Thyroid gland (tissue), 4 donors: ENCODE measurements at regions not wholly inside any gene's neighbourhood (a gene's known extent, or its start where the extent isn't known, plus 50 kb on each side); places are given as distances from the start of the nearest gene placed in this dataset.

Experiments
- DNase-seq, 2 donors: peaks; one replicate each; pipeline ENCODE4 v3.0.0-alpha.2; 2019
- H3K27ac ChIP-seq, 3 donors: fragments of 200-600 bp; sonication (generic); 1 replicate in 2 of 3; 2 replicates in 1 of 3; pipeline ENCODE4 v1.5.1; 2016 to 2019; ENCODE audit warnings: mild to moderate bottlenecking in 1 of 3, moderate library complexity in 1 of 3
- H3K27me3 ChIP-seq: fragments of 200-600 bp; sonication (generic); one replicate; pipeline ENCODE4 v1.5.1; 2019
- H3K36me3 ChIP-seq, 2 donors: fragments of 200-600 bp; sonication (generic); one replicate each; pipeline ENCODE4 v1.5.1; 2016 to 2019
- H3K4me1 ChIP-seq, 2 donors: fragments of 200-600 bp; sonication (generic); one replicate each; pipeline ENCODE4 v1.5.1; 2017 to 2019
- H3K4me3 ChIP-seq, 3 donors: fragments of 200-600 bp; sonication (generic); replicated peaks in 1 of 3; 1 replicate in 2 of 3; 2 replicates in 1 of 3; pipeline ENCODE4 v1.5.1; 2016; ENCODE audit warnings: mild to moderate bottlenecking in 1 of 3
- H3K9me3 ChIP-seq: fragments of 200-600 bp; sonication (generic); one replicate; pipeline ENCODE4 v1.5.1; 2017
- POLR2A ChIP-seq, 2 donors: fragments of 450-650 bp; IDR thresholded peaks; one replicate each; pipeline ENCODE4 v1.6.1; 2017; ENCODE audit warnings: antibody characterized with exemption in 2 of 2, mild to moderate bottlenecking in 2 of 2, moderate library complexity in 1 of 2
- WGBS, 2 donors: methylation state at CpG; one replicate each; pipeline ENCODE4 v1.1.5; 2017; 5-methylcytosine and 5-hydroxymethylcytosine counted together
- intact Hi-C: fragments of 100-400 bp; cut with DNase I; formaldehyde crosslinking; loops from one replicate; pipeline ENCODE4 v1.15.1; 2023
- TF ChIP-seq, protein P1 (sequence below), 6 experiments: fragments of 200-600 bp in 3 of 6; fragments of 450-650 bp in 3 of 6; sonication (generic) in 3 of 6; IDR thresholded peaks; one replicate each; pipeline ENCODE4 v1.5.1; 2016 to 2019; ENCODE audit warnings: antibody characterized with exemption in 6 of 6, mild to moderate bottlenecking in 2 of 6, inconsistent platforms in 1 of 6, moderate library complexity in 1 of 6

DNA sequence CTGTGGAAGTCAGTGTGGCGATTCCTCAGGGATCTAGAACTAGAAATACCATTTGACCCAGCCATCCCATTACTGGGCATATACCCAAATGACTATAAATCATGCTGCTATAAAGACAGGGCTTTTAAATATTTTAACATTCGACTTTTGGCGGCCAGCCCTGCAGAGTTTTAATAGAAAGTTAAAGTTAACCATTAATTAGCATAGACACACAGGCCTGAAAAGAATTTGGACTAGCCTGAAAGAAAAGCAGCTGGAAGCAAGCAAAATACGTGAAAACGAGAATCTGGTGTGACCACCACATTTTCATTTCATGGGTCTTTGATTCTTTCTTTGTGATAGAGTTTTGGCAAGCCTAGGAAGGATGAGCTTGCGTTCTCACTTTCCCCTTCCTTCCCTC is 184.0 kb downstream of the SCG2 start:
- no peaks in the 10 kb centered on the region for H3K9me3 ChIP-seq
- no peaks in the 10 kb centered on the region for H3K27me3 ChIP-seq
- TF ChIP-seq, protein P1, sequence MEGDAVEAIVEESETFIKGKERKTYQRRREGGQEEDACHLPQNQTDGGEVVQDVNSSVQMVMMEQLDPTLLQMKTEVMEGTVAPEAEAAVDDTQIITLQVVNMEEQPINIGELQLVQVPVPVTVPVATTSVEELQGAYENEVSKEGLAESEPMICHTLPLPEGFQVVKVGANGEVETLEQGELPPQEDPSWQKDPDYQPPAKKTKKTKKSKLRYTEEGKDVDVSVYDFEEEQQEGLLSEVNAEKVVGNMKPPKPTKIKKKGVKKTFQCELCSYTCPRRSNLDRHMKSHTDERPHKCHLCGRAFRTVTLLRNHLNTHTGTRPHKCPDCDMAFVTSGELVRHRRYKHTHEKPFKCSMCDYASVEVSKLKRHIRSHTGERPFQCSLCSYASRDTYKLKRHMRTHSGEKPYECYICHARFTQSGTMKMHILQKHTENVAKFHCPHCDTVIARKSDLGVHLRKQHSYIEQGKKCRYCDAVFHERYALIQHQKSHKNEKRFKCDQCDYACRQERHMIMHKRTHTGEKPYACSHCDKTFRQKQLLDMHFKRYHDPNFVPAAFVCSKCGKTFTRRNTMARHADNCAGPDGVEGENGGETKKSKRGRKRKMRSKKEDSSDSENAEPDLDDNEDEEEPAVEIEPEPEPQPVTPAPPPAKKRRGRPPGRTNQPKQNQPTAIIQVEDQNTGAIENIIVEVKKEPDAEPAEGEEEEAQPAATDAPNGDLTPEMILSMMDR (IDR thresholded peaks at IDR 0.05) = no peak
- no peak for TF ChIP-seq POLR2A (IDR thresholded peaks at IDR 0.05)
- 76 to 77% methylated on average over 6 of the region's 6 CpGs for WGBS, 2 donors
- no peaks in the 10 kb centered on the region for H3K4me1 ChIP-seq
- intact Hi-C loops = no loop called here
- no peak overlapping the region for H3K27ac ChIP-seq
- no peak overlapping the region for H3K4me3 ChIP-seq
- no peaks in the 10 kb centered on the region for H3K36me3 ChIP-seq
- no peak for DNase-seq

DNA sequence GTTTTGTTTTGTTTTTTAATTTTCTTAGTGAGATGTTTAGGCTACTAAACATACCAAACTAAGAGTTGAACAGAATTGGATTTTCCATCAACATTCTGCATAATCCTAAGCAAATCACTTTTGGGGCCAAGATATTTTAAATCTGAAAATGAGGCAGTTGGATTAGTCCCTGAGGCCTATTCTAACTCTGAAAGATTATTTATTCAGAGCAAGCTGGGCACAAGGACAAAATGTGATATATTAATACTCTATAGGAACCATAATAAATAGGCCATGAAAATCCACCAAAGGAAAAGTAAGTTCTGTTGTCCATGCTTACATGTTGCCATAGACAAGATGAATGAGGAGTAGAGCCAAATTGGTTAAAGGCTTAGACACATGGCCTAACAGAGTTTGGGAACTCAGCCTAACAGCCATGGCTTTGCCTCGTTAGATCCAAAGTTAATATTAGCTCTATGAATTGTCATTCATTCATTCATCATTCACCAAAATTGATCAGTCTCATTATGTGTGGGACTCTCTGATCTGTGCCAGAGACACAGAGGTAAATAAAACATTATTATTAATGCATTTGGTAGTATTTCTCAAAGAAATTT is 183.5 kb downstream of the SCG2 start:
- DNase-seq = no peak

DNA sequence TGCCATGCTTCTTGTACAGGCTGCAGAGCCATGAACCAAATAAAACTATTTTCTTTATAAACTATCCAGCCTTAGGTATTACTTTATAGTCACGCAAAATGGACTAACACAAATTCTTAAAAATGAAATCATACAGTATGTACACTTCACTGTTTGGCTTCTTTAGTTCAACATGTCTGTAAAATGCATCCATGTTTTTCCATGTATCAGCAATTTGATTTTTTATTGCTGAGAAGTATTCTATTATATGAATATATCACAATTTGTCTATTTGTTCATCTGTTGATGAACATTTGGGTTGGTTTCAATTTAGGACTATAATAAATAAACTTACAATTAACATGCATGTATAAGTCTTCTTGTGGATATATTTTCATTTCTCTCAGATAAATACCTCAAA is 182.1 kb downstream of the SCG2 start:
- no peak for DNase-seq
- Histone ChIP-seq H3K27me3 (no peaks in the 10 kb centered on the region), H3K27ac (no peak overlapping the region), H3K4me3 (no peak overlapping the region), H3K36me3 (no peaks in the 10 kb centered on the region), H3K4me1 (no peaks in the 10 kb centered on the region), H3K9me3 (no peaks in the 10 kb centered on the region)
- TF ChIP-seq, protein P1 (IDR thresholded peaks at IDR 0.05) = no peak
- no peak for TF ChIP-seq POLR2A (IDR thresholded peaks at IDR 0.05)
- intact Hi-C loops = no loop called here
- 98% methylated on average over 1 of the region's 1 CpG for WGBS, 2 donors

More for the DNA sequence above, 183.5 kb downstream of the SCG2 start:
- H3K27me3 ChIP-seq = no peaks in the 10 kb centered on the region
- intact Hi-C loops = no loop called here
- no peak overlapping the region for H3K27ac ChIP-seq
- no peaks in the 10 kb centered on the region for H3K4me1 ChIP-seq
- no peak for TF ChIP-seq POLR2A (IDR thresholded peaks at IDR 0.05)
- TF ChIP-seq, protein P1 (IDR thresholded peaks at IDR 0.05) = no peak
- H3K4me3 ChIP-seq = no peak overlapping the region
- WGBS, 2 donors = 70 to 76% methylated on average over 1 of the region's 1 CpG
- H3K9me3 ChIP-seq = no peaks in the 10 kb centered on the region
- no peaks in the 10 kb centered on the region for H3K36me3 ChIP-seq

DNA sequence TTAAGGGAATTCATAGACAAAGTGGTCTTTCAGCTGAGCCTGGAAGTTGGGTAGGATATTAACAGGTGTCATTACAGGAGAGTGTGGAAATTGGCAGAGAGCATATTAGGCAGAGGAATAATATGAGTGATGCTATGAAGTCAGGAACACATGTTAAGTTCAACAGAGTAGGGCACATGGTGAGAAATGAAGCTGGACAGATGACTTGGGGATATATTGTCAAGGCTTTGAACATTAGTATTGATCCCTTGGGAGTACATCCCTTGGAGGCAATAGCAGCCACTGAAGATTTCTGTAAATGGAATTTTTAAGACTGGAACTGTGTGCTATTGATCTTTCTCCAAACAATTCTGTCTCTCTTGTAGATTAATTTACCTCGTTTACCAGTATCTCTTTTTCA is 170.7 kb downstream of the SCG2 start:
- Histone ChIP-seq H3K36me3 (no peaks in the 10 kb centered on the region), H3K27ac (no peak overlapping the region), H3K27me3 (no peaks in the 10 kb centered on the region), H3K9me3 (no peaks in the 10 kb centered on the region), H3K4me1 (no peaks in the 10 kb centered on the region), H3K4me3 (no peak overlapping the region)
- no peak for TF ChIP-seq POLR2A (IDR thresholded peaks at IDR 0.05)
- TF ChIP-seq, protein P1 (IDR thresholded peaks at IDR 0.05) = no peak
- DNase-seq = no peak
- intact Hi-C loops = no loop called here
- WGBS, 2 donors = 75 to 82% methylated on average over 1 of the region's 1 CpG

DNA sequence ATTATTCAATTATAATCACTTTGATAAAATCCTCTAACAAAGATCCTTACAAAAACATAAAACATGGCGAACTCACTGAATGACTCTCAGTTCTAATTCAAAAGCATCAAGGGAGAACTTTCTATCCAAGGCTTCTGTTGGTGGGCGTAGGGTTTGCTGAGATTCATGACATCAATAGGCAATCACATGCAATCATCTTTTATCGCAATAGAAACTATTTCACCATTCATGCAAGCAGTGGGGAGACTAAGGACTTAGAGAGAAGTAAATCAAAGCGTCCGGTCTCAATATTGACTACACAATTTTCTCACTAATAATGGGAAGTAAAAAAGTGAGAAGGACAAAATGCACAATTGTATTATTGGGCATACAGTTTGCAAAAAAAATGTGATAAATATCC is 168.7 kb downstream of the SCG2 start:
- intact Hi-C loops = no loop called here
- TF ChIP-seq, protein P1 (IDR thresholded peaks at IDR 0.05) = no peak
- no peak for TF ChIP-seq POLR2A (IDR thresholded peaks at IDR 0.05)
- H3K27ac ChIP-seq = no peak overlapping the region
- H3K4me1 ChIP-seq = no peaks in the 10 kb centered on the region
- WGBS, 2 donors = 82 to 94% methylated on average over 5 of the region's 5 CpGs
- no peaks in the 10 kb centered on the region for H3K27me3 ChIP-seq
- no peaks in the 10 kb centered on the region for H3K9me3 ChIP-seq
- H3K4me3 ChIP-seq = no peak overlapping the region
- no peak for DNase-seq
- H3K36me3 ChIP-seq = no peaks in the 10 kb centered on the region
